ENCODE measurements at regions not wholly inside any gene's neighbourhood (a gene's known extent, or its start where the extent isn't known, plus 50 kb on each side); places are given as distances from the start of the nearest gene placed in this dataset.

GRCh38 chr12:124668602-124669001 is 101.2 kb upstream of the NCOR2 start:
- H3K27me3 ChIP-seq (ENCODE audit: control insufficient read depth in 2 of 2, insufficient read depth in 1 of 2, low read length in 1 of 2), result no peaks in the 10 kb centered on the region
- no peaks in the 10 kb centered on the region for H3K36me3 ChIP-seq (ENCODE audit: control insufficient read depth in 2 of 2, insufficient read depth in 2 of 2, low read length in 1 of 2)
- peaks cover 0 to 9% of the 10 kb centered on the region in 2 donors for H3K9me3 ChIP-seq (ENCODE audit: control insufficient read depth in 2 of 2, insufficient read depth in 1 of 2, low read length in 1 of 2)
- H3K4me1 ChIP-seq (ENCODE audit: control insufficient read depth in 2 of 2, insufficient read depth in 2 of 2, low read length in 2 of 2), result peaks cover 0 to 8% of the 10 kb centered on the region in 2 donors
- no peak overlapping the region for H3K4me3 ChIP-seq (ENCODE audit: low read length in 2 of 2)
- 60% methylated on average over 8 of the region's 8 CpGs for WGBS
- H3K27ac ChIP-seq (ENCODE audit: low read depth in 1 of 2, low read length in 1 of 2), result no peak overlapping the region
- DNase-seq (ENCODE audit: low read depth in 6 of 9, low spot score in 9 of 9), result no peak

- Histone ChIP-seq H3K27ac (ENCODE audit: low read depth in 1 of 2, low read length in 1 of 2) (no peak overlapping the region), H3K4me1 (ENCODE audit: control insufficient read depth in 2 of 2, insufficient read depth in 2 of 2, low read length in 2 of 2) (peaks cover 0 to 8% of the 10 kb centered on the region in 2 donors), H3K9me3 (ENCODE audit: control insufficient read depth in 2 of 2, insufficient read depth in 1 of 2, low read length in 1 of 2) (peaks cover 0 to 9% of the 10 kb centered on the region in 2 donors), H3K36me3 (ENCODE audit: control insufficient read depth in 2 of 2, insufficient read depth in 2 of 2, low read length in 1 of 2) (no peaks in the 10 kb centered on the region), H3K27me3 (ENCODE audit: control insufficient read depth in 2 of 2, insufficient read depth in 1 of 2, low read length in 1 of 2) (no peaks in the 10 kb centered on the region), H3K4me3 (ENCODE audit: low read length in 2 of 2) (no peak overlapping the region)
- 88% methylated on average over 21 of the region's 21 CpGs for WGBS
- no peak for DNase-seq (ENCODE audit: low read depth in 6 of 9, low spot score in 9 of 9)
Measured at GRCh38 chr12:124667506-124668326, 100.3 kb upstream of the NCOR2 start.

- 93% methylated on average over 4 of the region's 4 CpGs for WGBS
Measured at GRCh38 chr12:124666722-124667259, 99.4 kb upstream of the NCOR2 start.

GRCh38 chr12:124665511-124665910 is 98.1 kb upstream of the NCOR2 start:
- no peaks in the 10 kb centered on the region for H3K36me3 ChIP-seq (ENCODE audit: control insufficient read depth in 2 of 2, insufficient read depth in 2 of 2, low read length in 1 of 2)
- H3K27ac ChIP-seq (ENCODE audit: low read depth in 1 of 2, low read length in 1 of 2), result no peak overlapping the region
- 100% methylated on average over 1 of the region's 1 CpG for WGBS
- DNase-seq (ENCODE audit: low read depth in 6 of 9, low spot score in 9 of 9), result no peak
- peaks cover 0 to 15% of the 10 kb centered on the region in 2 donors for H3K9me3 ChIP-seq (ENCODE audit: control insufficient read depth in 2 of 2, insufficient read depth in 1 of 2, low read length in 1 of 2)
- H3K27me3 ChIP-seq (ENCODE audit: control insufficient read depth in 2 of 2, insufficient read depth in 1 of 2, low read length in 1 of 2), result no peaks in the 10 kb centered on the region
- H3K4me1 ChIP-seq (ENCODE audit: control insufficient read depth in 2 of 2, insufficient read depth in 2 of 2, low read length in 2 of 2), result peaks cover 0 to 8% of the 10 kb centered on the region in 2 donors
- H3K4me3 ChIP-seq (ENCODE audit: low read length in 2 of 2), result no peak overlapping the region

More at GRCh38 chr12:124666722-124667259, 99.4 kb upstream of the NCOR2 start:
- no peak for DNase-seq (ENCODE audit: low read depth in 6 of 9, low spot score in 9 of 9)
- peaks cover 0 to 11% of the 10 kb centered on the region in 2 donors for H3K9me3 ChIP-seq (ENCODE audit: control insufficient read depth in 2 of 2, insufficient read depth in 1 of 2, low read length in 1 of 2)
- H3K4me1 ChIP-seq (ENCODE audit: control insufficient read depth in 2 of 2, insufficient read depth in 2 of 2, low read length in 2 of 2), result peaks cover 0 to 8% of the 10 kb centered on the region in 2 donors
- no peak overlapping the region for H3K27ac ChIP-seq (ENCODE audit: low read depth in 1 of 2, low read length in 1 of 2)
- no peaks in the 10 kb centered on the region for H3K36me3 ChIP-seq (ENCODE audit: control insufficient read depth in 2 of 2, insufficient read depth in 2 of 2, low read length in 1 of 2)
- no peaks in the 10 kb centered on the region for H3K27me3 ChIP-seq (ENCODE audit: control insufficient read depth in 2 of 2, insufficient read depth in 1 of 2, low read length in 1 of 2)
- no peak overlapping the region for H3K4me3 ChIP-seq (ENCODE audit: low read length in 2 of 2)

GRCh38 chr12:124664395-124665111 is 97.1 kb upstream of the NCOR2 start:
- Histone ChIP-seq H3K27ac (ENCODE audit: low read depth in 1 of 2, low read length in 1 of 2) (no peak overlapping the region), H3K36me3 (ENCODE audit: control insufficient read depth in 2 of 2, insufficient read depth in 2 of 2, low read length in 1 of 2) (no peaks in the 10 kb centered on the region), H3K9me3 (ENCODE audit: control insufficient read depth in 2 of 2, insufficient read depth in 1 of 2, low read length in 1 of 2) (peaks cover 0 to 11% of the 10 kb centered on the region in 2 donors), H3K4me1 (ENCODE audit: control insufficient read depth in 2 of 2, insufficient read depth in 2 of 2, low read length in 2 of 2) (peaks cover 0 to 8% of the 10 kb centered on the region in 2 donors), H3K27me3 (ENCODE audit: control insufficient read depth in 2 of 2, insufficient read depth in 1 of 2, low read length in 1 of 2) (no peaks in the 10 kb centered on the region), H3K4me3 (ENCODE audit: low read length in 2 of 2) (no peak overlapping the region)
- 94% methylated on average over 6 of the region's 6 CpGs for WGBS
- no peak for DNase-seq (ENCODE audit: low read depth in 6 of 9, low spot score in 9 of 9)

- H3K36me3 ChIP-seq (ENCODE audit: control insufficient read depth in 2 of 2, insufficient read depth in 2 of 2, low read length in 1 of 2), result no peaks in the 10 kb centered on the region
- peaks cover 0 to 8% of the 10 kb centered on the region in 2 donors for H3K4me1 ChIP-seq (ENCODE audit: control insufficient read depth in 2 of 2, insufficient read depth in 2 of 2, low read length in 2 of 2)
- no peak for DNase-seq (ENCODE audit: low read depth in 6 of 9, low spot score in 9 of 9)
- H3K9me3 ChIP-seq (ENCODE audit: control insufficient read depth in 2 of 2, insufficient read depth in 1 of 2, low read length in 1 of 2), result peaks cover 0 to 11% of the 10 kb centered on the region in 2 donors
- no peak overlapping the region for H3K4me3 ChIP-seq (ENCODE audit: low read length in 2 of 2)
- WGBS, result 91% methylated on average over 19 of the region's 19 CpGs
- H3K27me3 ChIP-seq (ENCODE audit: control insufficient read depth in 2 of 2, insufficient read depth in 1 of 2, low read length in 1 of 2), result no peaks in the 10 kb centered on the region
- H3K27ac ChIP-seq (ENCODE audit: low read depth in 1 of 2, low read length in 1 of 2), result no peak overlapping the region
Measured at GRCh38 chr12:124663771-124664366, 96.5 kb upstream of the NCOR2 start.

- no peak for DNase-seq (ENCODE audit: low read depth in 6 of 9, low spot score in 9 of 9)
- no peak overlapping the region for H3K27ac ChIP-seq (ENCODE audit: low read depth in 1 of 2, low read length in 1 of 2)
- peaks cover 0 to 8% of the 10 kb centered on the region in 2 donors for H3K4me1 ChIP-seq (ENCODE audit: control insufficient read depth in 2 of 2, insufficient read depth in 2 of 2, low read length in 2 of 2)
- H3K4me3 ChIP-seq (ENCODE audit: low read length in 2 of 2), result no peak overlapping the region
- no peaks in the 10 kb centered on the region for H3K36me3 ChIP-seq (ENCODE audit: control insufficient read depth in 2 of 2, insufficient read depth in 2 of 2, low read length in 1 of 2)
- 95% methylated on average over 7 of the region's 7 CpGs for WGBS
- no peaks in the 10 kb centered on the region for H3K27me3 ChIP-seq (ENCODE audit: control insufficient read depth in 2 of 2, insufficient read depth in 1 of 2, low read length in 1 of 2)
- H3K9me3 ChIP-seq (ENCODE audit: control insufficient read depth in 2 of 2, insufficient read depth in 1 of 2, low read length in 1 of 2), result peaks cover 0 to 11% of the 10 kb centered on the region in 2 donors
Measured at GRCh38 chr12:124663206-124663605, 95.8 kb upstream of the NCOR2 start.

GRCh38 chr12:124661341-124661740 is 93.9 kb upstream of the NCOR2 start:
- no peaks in the 10 kb centered on the region for H3K27me3 ChIP-seq (ENCODE audit: control insufficient read depth in 2 of 2, insufficient read depth in 1 of 2, low read length in 1 of 2)
- no peak overlapping the region for H3K4me3 ChIP-seq (ENCODE audit: low read length in 2 of 2)
- no peak overlapping the region for H3K27ac ChIP-seq (ENCODE audit: low read depth in 1 of 2, low read length in 1 of 2)
- H3K4me1 ChIP-seq (ENCODE audit: control insufficient read depth in 2 of 2, insufficient read depth in 2 of 2, low read length in 2 of 2), result peaks cover 0 to 4% of the 10 kb centered on the region in 2 donors
- H3K36me3 ChIP-seq (ENCODE audit: control insufficient read depth in 2 of 2, insufficient read depth in 2 of 2, low read length in 1 of 2), result no peaks in the 10 kb centered on the region
- peaks cover 0 to 7% of the 10 kb centered on the region in 2 donors for H3K9me3 ChIP-seq (ENCODE audit: control insufficient read depth in 2 of 2, insufficient read depth in 1 of 2, low read length in 1 of 2)
- no peak for DNase-seq (ENCODE audit: low read depth in 6 of 9, low spot score in 9 of 9)
- 96% methylated on average over 7 of the region's 7 CpGs for WGBS

All from thymus (tissue), 11 donors.